Gastrocnemius medialis (tissue), 4 donors: ENCODE measurements at regions not wholly inside any gene's neighbourhood (a gene's known extent, or its start where the extent isn't known, plus 50 kb on each side); places are given as distances from the start of the nearest gene placed in this dataset.

ENCODE experiments used
- CTCF ChIP-seq, 5 experiments: fragments of 450-650 bp in 3 of 5; fragments of 200-600 bp in 2 of 5; sonication (generic) in 2 of 5; IDR thresholded peaks in 4 of 5; conservative IDR thresholded peaks in 1 of 5; 1 replicate in 4 of 5; 2 replicates in 1 of 5; pipeline ENCODE4 v1.5.1; 2016 to 2019; ENCODE audit warnings: antibody characterized with exemption in 5 of 5, mild to moderate bottlenecking in 3 of 5, moderate library complexity in 3 of 5
- POLR2A ChIP-seq, 2 donors: fragments of 450-650 bp; IDR thresholded peaks; one replicate each; pipeline ENCODE4 v1.6.1; 2017; ENCODE audit warnings: antibody characterized with exemption in 2 of 2, mild to moderate bottlenecking in 2 of 2, moderate library complexity in 2 of 2

DNA sequence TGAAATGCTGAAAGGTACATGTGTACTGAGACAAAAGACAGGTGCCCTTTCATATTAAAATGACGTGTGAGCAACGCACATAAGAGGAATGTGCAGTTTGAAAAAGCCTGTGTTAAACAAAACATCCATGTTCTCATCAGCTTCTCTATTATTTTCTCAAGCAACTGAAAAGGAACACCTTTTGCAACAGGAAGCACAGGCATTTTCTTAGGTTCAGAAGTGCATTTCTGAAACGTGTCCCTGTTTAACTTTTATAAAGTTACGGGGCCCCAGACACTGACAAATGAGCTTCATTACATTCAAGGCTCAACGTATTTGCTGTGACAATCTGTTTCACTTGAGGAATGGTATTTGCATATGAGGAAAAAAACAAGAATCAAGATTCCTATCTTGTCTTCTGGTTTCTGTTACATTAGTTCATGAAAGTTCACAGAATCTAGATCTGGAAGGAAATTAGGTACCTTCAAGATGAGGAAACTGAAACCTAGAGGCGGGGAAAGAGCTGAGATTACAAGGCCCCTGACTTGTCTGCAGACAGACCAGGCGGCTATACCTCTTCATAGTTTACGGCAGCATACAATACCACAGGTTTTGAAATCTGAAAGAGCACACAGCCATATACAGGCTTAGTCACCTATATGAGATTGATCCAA lies 431.7 kb downstream of the KLF12 start:
- no peak for TF ChIP-seq CTCF (IDR thresholded peaks at IDR 0.05 in 4 of 5, conservative IDR thresholded peaks at IDR 0.05 in 1 of 5)
- no peak for TF ChIP-seq POLR2A (IDR thresholded peaks at IDR 0.05)
